ENCODE measurements at regions not wholly inside any gene's neighbourhood (a gene's known extent, or its start where the extent isn't known, plus 50 kb on each side); places are given as distances from the start of the nearest gene placed in this dataset.

DNA sequence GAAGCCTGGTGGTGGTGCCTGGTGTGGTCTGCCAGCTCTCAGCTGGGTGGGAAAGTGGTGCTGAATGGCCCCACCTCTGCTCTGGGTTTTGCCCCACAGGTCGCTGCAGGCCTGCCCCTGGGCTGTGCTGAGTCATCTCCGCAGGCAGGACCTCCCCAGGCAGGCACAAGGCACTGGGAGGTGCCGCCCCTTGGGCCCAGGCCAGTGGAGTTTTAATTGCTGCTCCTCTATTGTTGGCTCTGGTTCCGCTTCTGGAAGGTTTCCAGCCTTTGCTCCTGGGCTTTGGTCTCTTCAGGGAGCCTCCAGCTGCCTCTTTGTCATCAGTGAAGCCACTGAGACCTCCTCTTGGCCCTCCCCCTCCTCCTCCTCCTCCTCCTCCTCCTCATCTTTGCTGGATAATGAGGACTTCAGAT is 180.3 kb upstream of the GRB10 start:
- no peak for DNase-seq (ENCODE audit: low read depth)

DNA sequence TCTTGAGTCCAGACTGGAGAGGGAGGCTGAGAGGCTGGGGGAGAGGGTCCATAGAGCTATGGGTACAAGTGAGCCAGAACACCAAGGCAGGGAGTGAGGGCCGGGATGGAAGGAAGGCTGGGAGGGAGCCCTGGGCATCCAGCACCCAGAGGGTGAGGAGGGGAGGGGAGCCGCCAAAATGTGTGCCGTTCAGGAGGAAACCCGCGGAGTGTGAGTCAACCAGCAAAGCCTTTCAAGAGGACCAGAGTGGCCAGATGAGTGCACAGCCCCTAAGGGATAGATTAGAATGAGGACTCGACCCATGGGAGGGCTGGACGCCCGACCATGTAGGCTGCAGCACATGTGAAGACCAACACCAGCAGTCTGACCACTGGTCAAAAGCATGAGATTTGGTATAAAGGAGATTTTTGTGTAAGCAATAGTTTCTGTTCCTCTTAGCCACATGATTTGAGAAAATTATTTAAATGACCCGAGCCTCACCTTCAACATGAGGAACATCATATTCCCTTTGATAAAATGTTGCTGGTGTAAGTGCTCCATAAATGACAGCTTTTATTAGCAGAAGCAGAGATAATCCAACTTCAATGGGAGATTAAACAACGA is 179.7 kb upstream of the GRB10 start:
- DNase-seq (ENCODE audit: low read depth), result no peak

DNA sequence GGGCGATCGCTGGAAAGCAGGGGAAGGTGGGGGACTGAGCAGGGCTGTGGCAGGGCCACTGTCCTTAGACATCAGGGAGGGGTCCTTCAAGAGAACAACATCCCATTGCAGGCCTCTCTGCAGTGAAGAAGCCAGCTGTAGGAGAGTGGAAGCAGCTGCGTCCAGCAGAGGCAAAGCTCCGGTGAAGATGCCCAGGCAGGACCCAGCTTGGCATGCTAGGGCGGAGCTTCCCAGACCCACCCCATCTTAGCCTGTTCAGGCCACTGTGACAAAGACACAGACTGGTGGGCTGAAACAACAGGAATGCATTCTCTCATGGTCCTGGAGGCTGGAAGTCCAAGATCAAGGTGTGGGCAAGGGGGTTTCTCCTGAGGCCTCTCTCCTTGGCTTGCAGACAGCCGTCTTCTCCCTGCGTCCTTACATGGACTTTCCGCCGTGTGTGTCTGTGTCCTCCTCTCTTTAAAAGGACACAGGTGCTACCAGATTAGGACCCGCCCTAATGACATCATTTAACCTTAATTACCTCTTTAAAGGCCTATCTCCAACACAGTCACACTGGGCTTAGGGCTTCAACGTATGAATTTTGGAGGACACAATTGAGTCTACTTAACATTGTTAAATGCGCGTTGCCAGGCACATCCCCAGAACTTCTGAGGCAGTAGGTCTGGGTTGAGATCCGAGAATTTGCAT is 178.1 kb upstream of the GRB10 start:
- no peak for DNase-seq (ENCODE audit: low read depth)

DNA sequence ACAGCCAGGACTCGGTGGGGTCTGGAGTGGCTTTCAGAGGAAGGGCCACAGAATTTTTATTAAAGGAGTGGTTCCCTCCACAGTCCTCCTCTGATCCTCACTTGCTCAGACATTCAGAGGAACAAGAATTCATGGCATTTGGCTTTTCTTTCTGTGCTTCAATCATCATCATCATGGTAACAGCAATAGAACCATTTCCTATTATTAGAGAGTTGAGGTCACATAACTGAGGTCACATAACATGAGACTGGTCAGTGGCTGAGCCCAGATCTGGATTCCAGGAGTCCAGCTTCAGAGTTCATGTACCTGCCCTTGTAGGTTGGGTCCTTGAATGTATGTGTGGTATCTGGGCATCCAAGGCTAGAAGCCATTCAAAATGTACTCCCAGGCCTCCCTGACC is 177.3 kb upstream of the GRB10 start:
- no peak for DNase-seq (ENCODE audit: low read depth)

DNA sequence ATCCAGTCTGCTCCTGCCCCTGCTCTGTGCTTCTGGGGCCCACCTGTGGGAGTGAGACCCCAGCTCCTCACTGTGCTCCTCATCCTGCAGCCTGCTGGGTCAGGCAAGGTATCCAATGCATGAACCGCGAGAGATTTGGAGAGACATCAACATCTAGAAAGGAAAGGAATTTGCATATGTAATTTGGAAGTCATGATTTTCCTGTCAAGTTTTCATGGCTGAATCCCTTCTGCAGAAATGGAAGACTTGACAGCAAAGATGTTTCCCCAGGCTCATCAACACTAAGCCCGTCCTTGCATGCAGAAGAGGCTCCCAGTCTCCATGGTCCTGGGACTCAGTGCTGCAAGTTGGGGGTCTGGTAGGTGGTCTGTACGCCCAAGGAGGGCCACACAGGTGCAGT is 176.9 kb upstream of the GRB10 start:
- DNase-seq (ENCODE audit: low read depth), result no peak

DNA sequence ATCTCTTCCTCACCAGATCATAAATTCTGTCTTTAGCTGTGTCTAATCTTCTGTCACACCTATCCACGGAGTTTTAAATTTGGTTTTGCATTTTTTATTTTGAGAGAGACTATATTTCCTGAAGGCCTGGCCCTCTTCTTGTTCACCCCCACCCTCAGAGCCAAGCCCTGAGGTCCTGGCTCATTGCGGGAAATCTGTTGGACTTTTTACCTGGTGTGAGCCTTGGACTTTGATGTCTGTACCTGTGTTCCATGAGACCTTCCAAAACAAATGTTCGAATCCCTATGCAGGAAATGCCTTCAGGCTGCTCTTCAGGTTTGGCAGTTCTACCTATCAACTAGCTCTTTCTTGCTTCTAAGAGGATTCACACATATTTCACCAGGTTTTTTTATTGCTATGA is 175.2 kb upstream of the GRB10 start:
- DNase-seq (ENCODE audit: low read depth), result no peak

DNA sequence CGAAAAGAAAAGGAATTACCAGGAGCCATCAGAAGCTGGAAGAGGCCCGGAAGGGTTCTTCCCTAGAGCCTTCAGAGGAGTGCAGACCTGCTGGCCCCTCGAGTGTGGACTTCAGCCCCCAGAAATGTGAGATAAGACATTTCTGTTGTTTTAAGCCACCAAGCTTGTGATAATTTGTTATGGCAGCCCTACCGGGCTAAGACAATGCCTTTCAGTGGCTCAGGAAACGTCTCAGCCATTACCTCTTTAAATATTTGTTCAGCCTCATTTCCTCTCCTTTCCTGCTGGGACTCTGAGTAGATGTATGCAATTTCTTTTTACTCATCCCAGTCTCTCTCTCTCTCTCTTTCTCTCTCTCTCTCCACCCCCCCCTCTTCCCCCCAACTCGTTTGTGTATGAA is 174.7 kb upstream of the GRB10 start:
- DNase-seq (ENCODE audit: low read depth), result no peak

DNA sequence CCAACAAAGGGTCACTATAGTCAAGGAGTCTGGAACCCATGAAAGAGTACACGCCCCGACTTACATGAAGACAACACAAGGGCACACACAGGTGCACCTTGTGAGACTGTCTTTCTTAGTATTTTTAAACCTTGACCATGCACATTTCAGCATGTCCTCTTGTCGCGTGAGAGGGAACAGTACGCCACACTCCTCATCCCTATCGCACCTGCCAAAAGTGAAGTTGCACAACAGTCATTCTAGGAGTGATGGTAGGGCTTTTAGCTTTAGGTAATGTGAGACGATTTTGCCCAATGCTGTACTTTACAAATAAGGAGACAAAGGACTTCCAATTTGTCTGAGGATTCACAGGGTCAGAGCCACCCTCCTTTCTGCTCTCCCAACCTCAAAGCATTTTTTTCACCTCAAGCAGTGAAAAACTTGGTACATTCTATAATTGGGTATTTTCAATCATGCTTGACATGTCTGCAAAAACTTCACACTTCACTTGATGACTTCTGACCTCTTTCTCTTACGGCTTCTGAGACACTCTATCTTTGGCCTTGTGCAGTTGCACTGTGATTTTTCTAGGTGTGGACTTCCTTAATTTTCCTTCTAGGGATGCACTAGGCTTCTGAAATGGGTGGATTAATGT is 173.9 kb upstream of the GRB10 start:
- no peak for DNase-seq (ENCODE audit: low read depth)

DNA sequence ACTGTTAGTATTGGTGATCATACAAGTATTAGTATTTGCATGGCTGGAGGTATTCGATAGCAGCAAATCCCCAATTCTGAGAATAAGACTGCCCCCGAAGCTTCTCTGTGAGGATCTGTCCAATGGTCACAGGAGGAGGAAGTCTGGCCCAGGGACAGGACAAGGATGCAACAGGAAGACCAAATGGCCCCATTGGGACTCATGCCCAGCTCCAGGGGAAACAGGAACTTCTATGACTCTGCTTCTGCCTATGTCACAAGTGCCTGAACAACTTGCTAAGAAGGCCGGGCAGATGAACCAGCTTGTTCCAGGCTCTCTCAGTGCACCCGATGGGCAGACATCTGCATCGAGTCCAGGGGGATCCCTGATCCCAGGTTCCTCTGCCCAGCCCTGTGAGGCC is 172.0 kb upstream of the GRB10 start:
- DNase-seq (ENCODE audit: low read depth), result no peak

DNA sequence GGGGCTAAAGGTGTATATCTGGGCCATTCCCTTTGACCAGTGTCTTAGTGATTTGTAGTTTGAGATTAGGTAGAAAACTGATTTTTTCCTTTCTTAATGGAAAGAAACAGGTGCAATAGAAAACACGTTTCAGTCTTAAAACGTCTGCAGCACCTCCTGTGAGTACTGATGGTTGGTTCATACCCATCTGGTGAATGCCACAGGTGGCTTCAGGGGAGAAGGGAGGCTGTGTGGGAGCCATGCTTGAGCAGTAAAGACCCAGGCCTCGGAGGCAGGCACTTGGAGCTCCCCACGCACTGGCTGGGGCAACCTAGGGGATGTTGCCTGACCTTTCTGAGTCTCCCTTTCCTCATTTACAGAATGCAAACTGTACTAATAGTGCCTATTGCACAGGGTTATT is 171.5 kb upstream of the GRB10 start:
- no peak for DNase-seq (ENCODE audit: low read depth)

DNA sequence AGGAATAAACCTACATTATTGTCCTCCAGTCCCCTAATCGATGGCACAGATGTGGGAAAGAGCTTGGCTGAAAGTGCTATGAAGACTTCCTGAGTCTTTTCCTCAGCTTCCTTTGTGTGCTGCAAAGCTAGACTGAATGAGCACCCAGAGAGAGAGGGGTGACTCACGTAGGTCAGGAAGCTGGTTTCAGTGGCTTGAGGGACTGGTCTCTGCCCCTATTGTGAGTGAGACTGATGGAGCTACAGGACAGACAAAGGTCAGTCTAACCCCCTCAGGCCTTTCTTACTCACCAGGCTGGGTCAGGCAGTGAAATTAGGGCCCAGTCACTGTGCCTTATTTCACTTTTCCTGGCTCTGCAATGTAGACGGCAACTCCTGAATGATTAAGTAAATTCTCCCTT is 171.1 kb upstream of the GRB10 start:
- no peak for DNase-seq (ENCODE audit: low read depth)

DNA sequence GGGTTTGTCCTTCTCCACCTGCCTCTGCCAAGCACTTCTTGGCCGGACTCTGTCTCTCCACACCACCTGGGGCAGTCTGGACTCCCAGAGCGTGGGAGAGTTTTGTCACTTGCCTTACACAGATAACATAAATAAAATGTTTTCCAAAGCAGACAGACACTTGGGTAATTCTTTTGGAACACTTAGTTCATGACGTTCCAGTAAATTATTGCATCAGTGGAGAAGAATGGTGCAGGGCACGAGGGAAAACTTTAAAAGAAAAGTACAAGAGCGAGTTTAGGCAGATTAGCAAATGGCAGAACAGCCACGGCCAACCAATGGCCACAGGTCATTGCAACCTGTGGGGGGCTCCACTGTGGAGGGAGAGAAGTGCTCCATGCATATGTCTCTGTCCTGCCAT is 170.6 kb upstream of the GRB10 start:
- DNase-seq (ENCODE audit: low read depth), result no peak

DNA sequence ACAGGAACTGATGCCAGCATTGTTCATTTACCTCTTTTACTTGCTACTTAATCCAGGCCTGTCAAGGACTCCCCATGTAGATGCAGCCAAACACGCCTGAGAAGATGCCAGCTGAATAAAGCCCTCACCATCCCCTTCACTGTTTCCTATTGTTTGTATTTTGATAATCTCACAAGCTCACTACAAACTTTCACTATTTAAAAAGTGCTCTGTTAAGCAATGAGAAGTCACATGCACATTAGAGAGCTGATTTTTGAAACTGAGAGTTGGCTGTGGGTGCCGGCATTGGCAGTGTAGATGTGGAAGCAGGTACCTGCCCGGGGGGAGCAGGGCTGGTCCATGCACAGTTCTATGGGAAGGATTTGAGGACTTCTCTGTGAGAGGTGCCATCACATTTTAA is 169.8 kb upstream of the GRB10 start:
- no peak for DNase-seq (ENCODE audit: low read depth)

DNA sequence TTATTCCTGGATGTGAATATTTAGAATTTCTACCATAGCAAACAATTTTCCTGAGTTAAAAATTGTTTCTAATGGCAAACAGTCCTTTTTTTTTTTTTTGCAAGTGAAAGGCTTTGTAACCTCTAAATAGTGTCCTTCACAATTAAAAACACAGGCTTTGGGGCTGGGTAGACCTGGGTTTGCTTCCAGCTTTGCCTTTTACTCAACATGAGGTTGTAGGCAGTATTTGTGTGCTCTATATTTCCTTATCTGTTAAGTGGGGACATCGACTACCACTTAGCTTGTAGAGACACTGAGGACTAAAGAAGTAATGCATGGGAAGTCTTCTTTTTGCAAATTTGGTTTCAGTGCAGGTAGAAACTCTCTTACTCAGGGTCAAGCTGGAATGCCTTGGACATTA is 169.4 kb upstream of the GRB10 start:
- DNase-seq (ENCODE audit: low read depth), result no peak

DNA sequence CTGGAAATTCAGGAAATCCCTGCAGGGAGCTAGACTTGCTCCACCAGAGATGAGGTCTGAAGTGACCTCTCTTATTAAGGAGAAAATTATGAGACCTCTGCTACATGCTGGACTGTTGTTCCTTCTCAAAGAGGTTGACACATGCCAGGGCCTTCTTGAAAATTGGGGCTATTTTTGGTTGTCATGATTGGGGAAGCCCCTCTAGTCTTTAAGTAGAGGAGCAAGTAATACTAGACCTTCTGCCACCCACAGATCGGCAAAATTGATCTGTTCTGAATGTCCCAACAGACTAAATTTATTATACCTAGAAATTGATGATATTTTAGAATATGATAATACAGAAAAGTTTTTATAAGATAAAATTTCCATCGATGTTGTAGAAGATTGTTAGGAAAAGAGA is 160.8 kb upstream of the GRB10 start:
- no peak for DNase-seq (ENCODE audit: low read depth)

DNA sequence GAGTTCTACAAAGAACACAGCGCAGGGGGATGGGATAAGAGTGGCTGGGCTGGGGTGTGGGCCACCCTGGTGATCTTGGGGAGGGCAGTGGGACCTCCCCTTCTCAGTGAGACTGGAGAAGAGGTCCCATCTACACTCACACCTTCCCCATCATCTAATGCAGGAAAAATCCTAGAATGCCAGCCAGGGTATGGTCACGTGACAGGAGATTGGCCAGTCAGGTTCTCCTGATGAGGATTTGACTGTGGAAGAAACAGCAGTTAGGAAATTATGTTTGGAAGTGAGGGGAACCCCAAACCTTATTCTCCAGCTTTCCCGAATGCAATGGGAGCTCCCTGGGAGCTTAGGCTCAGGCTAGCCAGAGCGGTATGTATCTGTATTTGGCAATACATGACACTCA is 158.8 kb upstream of the GRB10 start:
- no peak for DNase-seq (ENCODE audit: low read depth)

DNA sequence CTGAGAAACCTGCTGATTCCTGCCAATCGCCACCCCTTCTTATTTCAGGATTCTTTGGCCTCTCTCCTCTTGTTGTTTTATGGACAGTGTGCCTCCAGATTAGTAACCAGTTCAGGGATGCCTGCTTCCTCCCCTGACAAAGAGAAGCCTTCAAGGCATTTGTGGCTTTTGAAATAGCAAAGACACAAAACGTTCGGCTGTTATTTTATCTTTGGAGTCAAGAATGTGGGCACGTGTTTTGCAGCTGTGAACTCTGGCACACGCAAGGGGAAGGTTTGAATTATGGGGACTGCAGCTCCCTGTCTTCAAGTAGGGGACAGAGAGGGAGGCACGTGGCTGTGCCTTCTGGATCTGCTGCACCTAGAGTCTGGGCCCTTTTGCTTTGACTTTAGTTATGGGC is 157.9 kb upstream of the GRB10 start:
- no peak for DNase-seq (ENCODE audit: low read depth)

DNA sequence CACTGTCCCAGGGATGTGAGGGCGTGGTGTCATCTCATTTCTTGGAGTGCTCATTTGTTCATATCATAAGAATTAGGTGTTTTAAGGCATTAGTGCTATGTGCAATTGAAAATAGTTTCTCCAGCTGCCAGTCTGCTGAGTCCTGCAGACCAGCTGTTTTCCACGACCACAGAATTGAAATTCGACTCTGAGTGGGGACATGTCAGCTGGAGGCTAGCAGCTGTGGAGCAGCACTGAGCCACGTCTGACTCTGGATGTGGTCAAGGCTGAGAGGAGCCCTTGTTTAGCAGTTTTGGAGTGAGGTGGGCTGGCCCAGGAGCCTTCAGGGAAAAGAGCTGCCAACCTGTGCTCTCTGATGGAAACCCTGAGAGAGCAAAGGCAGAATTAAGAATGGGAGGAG is 156.3 kb upstream of the GRB10 start:
- no peak for DNase-seq (ENCODE audit: low read depth)

DNA sequence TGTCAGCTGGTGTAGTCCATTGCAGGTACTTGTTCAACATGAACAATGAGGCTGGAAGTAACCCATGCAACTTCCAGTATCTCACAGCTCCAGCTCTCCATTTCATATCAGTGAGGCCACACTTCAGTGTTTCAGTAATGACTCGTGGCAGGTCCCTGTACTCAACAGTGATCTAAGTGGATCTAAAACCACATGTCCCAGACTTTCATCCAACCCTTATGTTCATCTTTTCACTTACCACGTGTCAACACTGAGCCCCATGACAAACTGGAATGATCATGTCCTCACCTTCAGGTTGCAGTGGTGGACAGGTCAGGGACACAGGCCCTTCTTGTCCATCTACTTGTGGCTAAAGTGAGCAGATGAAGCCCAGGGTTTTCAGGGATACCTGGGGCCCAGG is 155.0 kb upstream of the GRB10 start:
- DNase-seq (ENCODE audit: low read depth), result no peak

DNA sequence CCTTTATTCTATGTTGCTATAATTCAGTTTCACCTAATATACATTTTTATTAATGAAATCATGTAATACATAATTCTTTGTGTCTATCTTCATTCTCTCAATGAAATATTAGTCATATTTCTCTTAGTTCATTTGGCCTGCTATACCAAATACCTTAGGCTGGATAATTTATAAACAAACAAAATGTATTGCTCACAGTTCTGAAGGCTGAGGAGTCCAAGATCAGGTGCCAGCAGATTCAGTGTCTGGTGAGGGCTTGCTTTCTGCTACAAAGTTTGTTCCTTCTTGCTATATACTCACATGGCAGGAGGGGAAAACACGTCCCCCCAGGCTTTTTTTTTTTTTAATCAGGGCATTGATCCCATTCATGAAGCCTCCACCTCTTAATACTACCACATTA is 143.4 kb upstream of the GRB10 start:
- no peak for DNase-seq (ENCODE audit: low read depth)

DNA sequence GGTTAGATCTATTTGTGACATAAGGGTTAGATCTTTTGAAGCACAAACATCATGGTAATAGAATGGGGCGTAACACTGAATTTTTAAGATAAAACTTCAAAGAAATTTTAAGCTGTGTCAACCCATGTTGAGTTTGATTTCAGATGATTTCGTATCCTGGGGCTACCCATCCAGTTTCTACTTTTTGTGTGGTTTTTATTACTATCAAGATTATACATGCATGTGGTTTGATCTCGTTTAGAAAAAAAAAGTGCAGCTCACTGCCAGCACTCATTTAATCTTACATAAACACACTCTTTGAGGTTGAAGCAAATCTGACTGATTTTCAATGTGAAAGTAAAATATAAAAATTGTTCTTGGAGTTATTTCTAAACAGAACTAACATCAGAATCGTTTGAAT is 140.8 kb upstream of the GRB10 start:
- no peak for DNase-seq (ENCODE audit: low read depth)

DNA sequence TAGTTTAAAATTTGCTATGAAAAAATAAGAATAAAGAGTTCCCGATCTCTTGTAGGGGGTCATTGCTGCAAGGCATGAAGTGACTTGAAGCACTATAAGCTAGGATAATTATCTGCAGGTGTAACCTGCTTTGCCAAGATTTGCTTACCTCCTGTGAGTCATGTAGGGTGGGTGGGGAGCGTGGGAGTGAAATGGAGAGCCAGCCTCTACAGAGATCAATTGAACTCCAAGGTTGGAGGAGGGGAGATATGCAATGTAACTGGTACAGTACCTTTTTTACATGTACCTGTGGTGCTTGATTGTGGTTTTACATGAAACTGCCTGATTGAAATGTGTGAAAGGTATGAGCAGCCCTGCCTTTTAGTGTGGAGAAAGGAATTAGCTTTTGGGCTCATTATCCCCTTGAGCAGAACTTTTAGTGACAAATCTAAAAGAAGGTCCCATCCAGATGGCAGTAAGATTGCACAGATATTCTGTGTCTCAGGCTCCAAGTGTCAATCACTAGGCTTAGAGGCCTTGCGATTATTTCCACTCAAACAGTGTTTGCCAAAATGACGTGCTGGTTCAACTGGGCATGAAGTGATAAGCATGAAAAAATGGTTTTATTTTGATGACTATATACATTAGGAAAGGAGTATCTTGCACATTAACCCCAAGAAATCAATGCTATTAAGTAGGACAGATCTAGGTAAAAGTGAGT is 138.6 kb upstream of the GRB10 start:
- no peak for DNase-seq (ENCODE audit: low read depth)

DNA sequence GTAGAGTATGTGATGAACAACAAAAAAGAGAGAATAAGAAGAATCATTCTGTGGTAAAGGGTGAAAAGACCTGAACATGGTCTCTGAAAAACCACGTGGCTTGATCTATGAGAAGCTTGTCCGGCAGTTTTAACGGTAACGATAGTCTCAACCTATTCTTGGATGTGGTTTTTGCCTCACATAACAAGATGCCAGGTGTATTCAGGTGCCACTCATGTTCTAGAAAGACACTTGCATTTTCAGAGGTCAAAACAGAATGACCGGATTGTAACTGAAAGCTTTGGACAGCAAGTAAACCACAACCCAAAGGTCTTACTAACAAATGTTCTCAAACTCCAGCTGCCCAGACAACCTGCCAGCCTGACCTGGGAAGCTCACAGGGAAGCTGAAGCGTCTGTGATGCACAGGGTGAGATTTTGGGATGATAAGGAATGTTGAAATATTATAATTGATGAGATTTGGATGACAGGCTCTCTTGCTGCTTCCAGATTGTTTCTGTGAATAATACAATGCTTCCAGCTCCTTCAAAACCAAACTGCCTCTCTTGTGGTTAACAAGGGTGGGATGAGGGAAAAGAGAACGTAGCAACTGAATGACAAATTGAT is 137.4 kb upstream of the GRB10 start:
- DNase-seq (ENCODE audit: low read depth), result no peak

Measured in HS-5 (cell line).